ENCODE measurements at regions not wholly inside any gene's neighbourhood (a gene's known extent, or its start where the extent isn't known, plus 50 kb on each side); places are given as distances from the start of the nearest gene placed in this dataset.
"Not testable (repeated sequence)": the region's sequence is repeated elsewhere in the genome, so short reads cannot be mapped to it uniquely, and the experiment has no call there.

- TF ChIP-seq CTCF (IDR thresholded peaks at IDR 0.05; ENCODE audit: low read depth, low read length): no peak
- H3K4me3 ChIP-seq (ENCODE audit: low read depth, low read length): no peak overlapping the region
Observed at GRCh38 chr2:187180529-187180928, 267.5 kb downstream of the CALCRL start.

GRCh38 chr2:187178876-187179275, 269.2 kb downstream of the CALCRL start:
- H3K4me3 ChIP-seq (ENCODE audit: low read depth, low read length): not testable (repeated sequence)

- no peak for TF ChIP-seq CTCF (IDR thresholded peaks at IDR 0.05; ENCODE audit: low read depth, low read length)
- H3K4me3 ChIP-seq (ENCODE audit: low read depth, low read length): no peak overlapping the region
Observed at GRCh38 chr2:187177253-187177652, 270.8 kb downstream of the CALCRL start.

- no peak for TF ChIP-seq CTCF (IDR thresholded peaks at IDR 0.05; ENCODE audit: low read depth, low read length)
- no peak overlapping the region for H3K4me3 ChIP-seq (ENCODE audit: low read depth, low read length)
Observed at GRCh38 chr2:187174582-187174981, 273.5 kb downstream of the CALCRL start.

- no peak overlapping the region for H3K4me3 ChIP-seq (ENCODE audit: low read depth, low read length)
- TF ChIP-seq CTCF (IDR thresholded peaks at IDR 0.05; ENCODE audit: low read depth, low read length): no peak
Observed at GRCh38 chr2:187171318-187171717, 276.7 kb downstream of the CALCRL start.

GRCh38 chr2:187169864-187170263, 278.2 kb downstream of the CALCRL start:
- H3K4me3 ChIP-seq (ENCODE audit: low read depth, low read length): no peak overlapping the region
- no peak for TF ChIP-seq CTCF (IDR thresholded peaks at IDR 0.05; ENCODE audit: low read depth, low read length)

GRCh38 chr2:187168720-187169713, 279.0 kb downstream of the CALCRL start:
- no peak overlapping the region for H3K4me3 ChIP-seq (ENCODE audit: low read depth, low read length)
- TF ChIP-seq CTCF (IDR thresholded peaks at IDR 0.05; ENCODE audit: low read depth, low read length): no peak
